ENCODE measurements at regions not wholly inside any gene's neighbourhood (a gene's known extent, or its start where the extent isn't known, plus 50 kb on each side); places are given as distances from the start of the nearest gene placed in this dataset.

DNA sequence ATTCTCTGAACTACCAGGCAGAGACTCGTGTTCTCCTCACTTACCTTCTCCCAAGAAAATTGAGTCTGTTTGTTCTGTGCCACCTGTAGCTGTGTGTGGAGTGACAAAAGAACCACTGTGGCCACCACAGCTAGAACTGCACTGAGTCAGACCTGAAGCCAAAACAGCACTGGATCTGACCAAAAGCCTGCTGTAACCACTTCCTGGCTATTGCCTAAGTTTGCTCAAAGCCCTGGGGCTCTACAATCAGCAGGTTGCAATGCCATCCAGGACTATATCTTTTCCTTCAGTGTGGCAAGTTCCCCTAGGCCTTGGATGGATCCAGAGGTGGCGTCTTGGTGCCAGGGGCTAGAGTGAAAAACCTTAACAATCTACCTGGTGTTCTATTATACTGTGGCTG is 449.1 kb downstream of the FAM133A start:
- TF ChIP-seq YY1 (IDR thresholded peaks at IDR 0.05): no peak
- TF ChIP-seq, protein P1, sequence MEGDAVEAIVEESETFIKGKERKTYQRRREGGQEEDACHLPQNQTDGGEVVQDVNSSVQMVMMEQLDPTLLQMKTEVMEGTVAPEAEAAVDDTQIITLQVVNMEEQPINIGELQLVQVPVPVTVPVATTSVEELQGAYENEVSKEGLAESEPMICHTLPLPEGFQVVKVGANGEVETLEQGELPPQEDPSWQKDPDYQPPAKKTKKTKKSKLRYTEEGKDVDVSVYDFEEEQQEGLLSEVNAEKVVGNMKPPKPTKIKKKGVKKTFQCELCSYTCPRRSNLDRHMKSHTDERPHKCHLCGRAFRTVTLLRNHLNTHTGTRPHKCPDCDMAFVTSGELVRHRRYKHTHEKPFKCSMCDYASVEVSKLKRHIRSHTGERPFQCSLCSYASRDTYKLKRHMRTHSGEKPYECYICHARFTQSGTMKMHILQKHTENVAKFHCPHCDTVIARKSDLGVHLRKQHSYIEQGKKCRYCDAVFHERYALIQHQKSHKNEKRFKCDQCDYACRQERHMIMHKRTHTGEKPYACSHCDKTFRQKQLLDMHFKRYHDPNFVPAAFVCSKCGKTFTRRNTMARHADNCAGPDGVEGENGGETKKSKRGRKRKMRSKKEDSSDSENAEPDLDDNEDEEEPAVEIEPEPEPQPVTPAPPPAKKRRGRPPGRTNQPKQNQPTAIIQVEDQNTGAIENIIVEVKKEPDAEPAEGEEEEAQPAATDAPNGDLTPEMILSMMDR (IDR thresholded peaks at IDR 0.05; ENCODE audit: low read depth, low read length, missing input control): no peak
- TF ChIP-seq EGR1 (IDR thresholded peaks at IDR 0.05; ENCODE audit: low read depth in 2 of 2): no peak
- no peak for TF ChIP-seq JUND (IDR thresholded peaks at IDR 0.05)
- TF ChIP-seq MAX (IDR thresholded peaks at IDR 0.05): no peak
- no peak for TF ChIP-seq ATF3 (IDR thresholded peaks at IDR 0.05)
